ENCODE measurements at regions not wholly inside any gene's neighbourhood (a gene's known extent, or its start where the extent isn't known, plus 50 kb on each side); places are given as distances from the start of the nearest gene placed in this dataset.

DNA sequence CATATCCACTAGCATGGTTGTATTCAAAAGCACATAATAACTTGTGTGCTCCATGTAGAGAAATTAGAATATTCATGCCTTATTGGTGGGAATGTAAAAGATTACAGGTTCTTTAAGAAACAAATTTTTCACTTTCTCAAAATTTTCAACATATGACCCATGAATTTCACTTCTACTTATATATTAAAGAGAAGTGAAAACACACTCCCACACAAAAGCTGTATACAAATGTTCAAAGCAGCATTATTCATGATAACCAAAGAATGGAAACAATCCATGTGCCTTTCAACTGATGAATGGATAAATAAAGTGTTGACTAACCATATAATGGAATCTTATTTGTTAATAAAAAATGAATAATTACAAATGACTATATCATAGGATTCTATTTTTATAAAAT is 694.5 kb upstream of the PCDH15 start:
- Histone ChIP-seq H3K36me3 (ENCODE audit: control insufficient read depth, low read depth, low read length) (no peaks in the 10 kb centered on the region), H3K27me3 (ENCODE audit: control insufficient read depth, insufficient read depth, low read length) (no peaks in the 10 kb centered on the region), H3K9me3 (ENCODE audit: control insufficient read depth, low read depth, low read length) (no peaks in the 10 kb centered on the region), H3K27ac (ENCODE audit: low read length) (no peak overlapping the region), H3K9ac (ENCODE audit: low read length) (no peak overlapping the region), H3K4me1 (ENCODE audit: control insufficient read depth, low read depth, low read length) (no peaks in the 10 kb centered on the region), H3K4me3 (ENCODE audit: low read length) (no peak overlapping the region)

DNA sequence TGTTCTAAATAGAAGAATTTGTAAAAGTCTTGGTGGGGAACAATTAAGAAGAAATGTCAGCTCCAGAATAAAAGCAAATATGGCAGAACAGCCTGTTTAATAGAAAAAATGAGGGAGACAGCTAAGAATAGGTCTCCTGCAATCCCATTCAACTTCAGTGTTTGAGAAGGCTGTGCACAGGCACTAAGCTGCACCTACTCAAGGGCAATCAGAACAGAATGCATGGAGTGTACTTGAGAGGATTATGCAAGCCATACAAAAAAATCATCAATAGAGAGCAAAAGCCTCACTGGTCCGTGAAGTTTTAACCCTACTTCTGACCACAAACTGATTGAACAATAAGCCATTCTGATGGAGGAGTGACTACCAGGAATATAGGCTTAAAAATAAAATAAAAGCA is 690.7 kb upstream of the PCDH15 start:
- Histone ChIP-seq H3K4me3 (ENCODE audit: low read length) (no peak overlapping the region), H3K27me3 (ENCODE audit: control insufficient read depth, insufficient read depth, low read length) (no peaks in the 10 kb centered on the region), H3K4me1 (ENCODE audit: control insufficient read depth, low read depth, low read length) (no peaks in the 10 kb centered on the region), H3K9ac (ENCODE audit: low read length) (no peak overlapping the region), H3K36me3 (ENCODE audit: control insufficient read depth, low read depth, low read length) (no peaks in the 10 kb centered on the region), H3K27ac (ENCODE audit: low read length) (no peak overlapping the region), H3K9me3 (ENCODE audit: control insufficient read depth, low read depth, low read length) (no peaks in the 10 kb centered on the region)

DNA sequence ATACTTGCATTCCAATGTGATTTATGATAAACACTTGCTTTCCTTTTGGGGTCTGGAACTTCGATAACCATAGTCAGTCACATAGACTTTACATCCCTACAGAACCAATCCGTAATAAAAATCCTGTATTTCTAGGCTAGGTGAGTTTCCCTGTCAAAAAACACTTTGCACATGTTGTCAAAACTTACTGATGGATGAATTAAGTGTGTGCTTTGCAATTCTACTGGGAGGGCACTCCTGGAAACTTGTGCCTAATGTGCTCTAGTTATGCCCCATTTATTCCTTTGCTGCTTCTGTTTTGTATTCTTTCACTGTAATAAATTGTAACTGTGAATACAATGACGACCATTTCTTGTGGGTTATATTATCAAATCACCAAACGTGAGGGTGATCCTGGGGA is 684.8 kb upstream of the PCDH15 start:
- Histone ChIP-seq H3K36me3 (ENCODE audit: control insufficient read depth, low read depth, low read length) (no peaks in the 10 kb centered on the region), H3K9ac (ENCODE audit: low read length) (no peak overlapping the region), H3K4me1 (ENCODE audit: control insufficient read depth, low read depth, low read length) (no peaks in the 10 kb centered on the region), H3K27ac (ENCODE audit: low read length) (no peak overlapping the region), H3K27me3 (ENCODE audit: control insufficient read depth, insufficient read depth, low read length) (no peaks in the 10 kb centered on the region), H3K9me3 (ENCODE audit: control insufficient read depth, low read depth, low read length) (peaks cover 2% of the 10 kb centered on the region), H3K4me3 (ENCODE audit: low read length) (no peak overlapping the region)

DNA sequence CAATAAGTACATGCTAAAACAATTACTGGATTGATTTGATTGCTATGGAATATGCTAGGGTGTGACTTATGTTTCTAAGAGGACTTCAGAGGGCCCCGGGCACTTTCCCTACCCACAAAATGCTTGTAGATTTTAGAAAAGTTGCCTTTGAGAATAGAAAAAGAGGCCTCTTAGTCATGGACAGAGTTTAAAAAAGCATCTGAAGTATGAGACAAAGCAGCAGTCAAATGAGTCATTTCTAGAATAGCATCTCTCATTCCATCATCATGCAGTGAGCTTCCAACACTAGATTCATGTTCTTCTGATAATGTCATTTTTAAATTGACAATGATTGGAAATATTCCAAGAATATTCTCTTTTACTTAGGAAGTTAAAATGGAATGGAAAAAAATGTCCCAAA is 675.1 kb upstream of the PCDH15 start:
- Histone ChIP-seq H3K9me3 (ENCODE audit: control insufficient read depth, low read depth, low read length) (no peaks in the 10 kb centered on the region), H3K9ac (ENCODE audit: low read length) (no peak overlapping the region), H3K27ac (ENCODE audit: low read length) (no peak overlapping the region), H3K4me3 (ENCODE audit: low read length) (no peak overlapping the region), H3K36me3 (ENCODE audit: control insufficient read depth, low read depth, low read length) (no peaks in the 10 kb centered on the region), H3K4me1 (ENCODE audit: control insufficient read depth, low read depth, low read length) (no peaks in the 10 kb centered on the region), H3K27me3 (ENCODE audit: control insufficient read depth, insufficient read depth, low read length) (no peaks in the 10 kb centered on the region)

DNA sequence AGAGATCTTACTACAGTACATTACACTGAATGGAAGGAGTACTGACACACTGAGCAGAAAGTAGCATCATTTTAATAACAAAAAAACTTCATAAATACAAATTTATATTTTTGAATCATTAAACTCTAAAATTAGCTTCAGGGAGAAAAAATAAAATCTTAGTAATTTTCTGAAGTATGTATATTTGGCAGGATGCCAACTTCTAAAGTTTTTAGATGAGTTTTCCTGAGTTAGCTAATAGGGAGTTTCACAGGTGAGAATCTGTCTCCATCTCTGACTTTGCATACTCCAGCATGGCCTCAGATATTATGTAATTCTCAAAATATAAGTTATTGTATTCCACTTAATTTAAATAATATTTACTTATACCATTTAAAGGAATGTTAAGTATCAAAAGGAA is 673.2 kb upstream of the PCDH15 start:
- H3K4me1 ChIP-seq (ENCODE audit: control insufficient read depth, low read depth, low read length): no peaks in the 10 kb centered on the region
- H3K36me3 ChIP-seq (ENCODE audit: control insufficient read depth, low read depth, low read length): no peaks in the 10 kb centered on the region
- no peaks in the 10 kb centered on the region for H3K9me3 ChIP-seq (ENCODE audit: control insufficient read depth, low read depth, low read length)
- no peak overlapping the region for H3K27ac ChIP-seq (ENCODE audit: low read length)
- no peak overlapping the region for H3K9ac ChIP-seq (ENCODE audit: low read length)
- no peaks in the 10 kb centered on the region for H3K27me3 ChIP-seq (ENCODE audit: control insufficient read depth, insufficient read depth, low read length)
- H3K4me3 ChIP-seq (ENCODE audit: low read length): no peak overlapping the region

DNA sequence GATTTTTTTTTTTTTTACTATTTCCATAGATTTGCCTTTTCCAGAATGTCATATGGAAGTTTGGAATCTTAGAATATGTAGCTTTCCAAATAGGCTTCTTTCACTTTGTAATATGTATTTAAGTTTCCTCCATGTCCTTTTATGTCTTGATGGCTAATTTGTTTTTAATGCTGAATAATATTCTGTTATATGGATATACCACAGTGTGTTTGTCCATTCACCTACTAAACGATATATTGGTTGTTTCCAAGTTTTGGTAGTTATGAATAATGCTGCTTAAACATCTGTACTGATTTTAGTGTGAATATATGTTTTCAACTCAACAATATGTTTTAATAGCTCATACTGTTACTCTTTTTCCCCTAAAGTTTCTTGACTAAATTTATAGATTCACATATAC is 669.8 kb upstream of the PCDH15 start:
- H3K9me3 ChIP-seq (ENCODE audit: control insufficient read depth, low read depth, low read length): no peaks in the 10 kb centered on the region
- H3K27me3 ChIP-seq (ENCODE audit: control insufficient read depth, insufficient read depth, low read length): no peaks in the 10 kb centered on the region
- H3K4me1 ChIP-seq (ENCODE audit: control insufficient read depth, low read depth, low read length): no peaks in the 10 kb centered on the region
- no peaks in the 10 kb centered on the region for H3K36me3 ChIP-seq (ENCODE audit: control insufficient read depth, low read depth, low read length)
- no peak overlapping the region for H3K27ac ChIP-seq (ENCODE audit: low read length)
- H3K4me3 ChIP-seq (ENCODE audit: low read length): no peak overlapping the region
- no peak overlapping the region for H3K9ac ChIP-seq (ENCODE audit: low read length)

DNA sequence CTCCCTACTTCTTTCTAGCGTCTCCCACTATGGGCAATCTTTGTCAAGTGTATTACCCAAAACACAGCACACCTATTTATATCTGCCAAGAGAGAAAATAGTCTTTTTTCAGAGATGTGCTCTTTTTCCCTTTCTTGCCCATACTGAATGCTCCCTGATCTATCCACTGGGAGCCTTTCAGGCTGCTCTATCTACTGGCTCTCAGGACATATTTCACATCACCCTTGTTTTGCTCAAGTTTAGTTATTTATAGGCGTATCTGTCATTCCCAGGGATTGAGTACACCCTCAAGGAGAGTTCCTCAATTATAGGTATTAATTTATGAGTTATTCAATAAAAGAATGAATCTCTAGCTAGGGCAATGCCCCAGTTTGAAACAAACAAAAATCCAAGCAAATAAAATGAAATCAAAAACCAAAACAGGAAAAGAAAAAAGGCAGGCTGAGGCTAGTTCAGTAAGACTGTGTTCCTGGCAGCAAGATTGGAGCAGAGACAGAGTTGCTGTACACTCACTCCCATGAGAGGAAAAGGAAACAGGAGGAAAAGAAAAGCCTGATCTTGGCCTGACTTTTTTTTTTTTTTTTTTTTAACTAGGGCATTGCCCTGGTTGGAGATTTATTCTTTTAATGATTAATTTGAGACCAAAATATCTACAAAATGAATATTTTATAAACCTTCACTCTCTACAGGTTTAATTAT is 665.9 kb upstream of the PCDH15 start:
- Histone ChIP-seq H3K27me3 (ENCODE audit: control insufficient read depth, insufficient read depth, low read length) (no peaks in the 10 kb centered on the region), H3K9me3 (ENCODE audit: control insufficient read depth, low read depth, low read length) (no peaks in the 10 kb centered on the region), H3K4me1 (ENCODE audit: control insufficient read depth, low read depth, low read length) (no peaks in the 10 kb centered on the region), H3K36me3 (ENCODE audit: control insufficient read depth, low read depth, low read length) (no peaks in the 10 kb centered on the region), H3K9ac (ENCODE audit: low read length) (no peak overlapping the region), H3K4me3 (ENCODE audit: low read length) (no peak overlapping the region), H3K27ac (ENCODE audit: low read length) (no peak overlapping the region)

DNA sequence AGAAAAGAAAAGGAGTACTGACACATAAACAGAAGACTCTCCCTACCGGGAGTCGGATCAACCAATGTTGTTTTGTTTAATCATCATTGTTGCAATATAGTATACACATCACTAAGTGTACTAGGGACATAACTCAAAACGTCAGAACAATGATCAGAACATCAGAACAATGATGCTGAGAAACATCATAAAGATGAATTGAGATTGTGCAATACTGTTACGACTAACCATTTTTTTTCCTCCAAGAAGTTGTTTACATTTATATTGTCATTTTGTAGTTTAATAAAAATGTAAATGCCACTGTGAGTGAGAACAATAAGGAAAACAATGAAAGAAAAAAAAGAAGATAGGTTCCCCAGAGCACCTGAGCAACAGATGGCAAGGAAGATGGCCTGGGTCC is 663.1 kb upstream of the PCDH15 start:
- no peak overlapping the region for H3K9ac ChIP-seq (ENCODE audit: low read length)
- H3K9me3 ChIP-seq (ENCODE audit: control insufficient read depth, low read depth, low read length): no peaks in the 10 kb centered on the region
- H3K4me3 ChIP-seq (ENCODE audit: low read length): no peak overlapping the region
- no peaks in the 10 kb centered on the region for H3K36me3 ChIP-seq (ENCODE audit: control insufficient read depth, low read depth, low read length)
- H3K27me3 ChIP-seq (ENCODE audit: control insufficient read depth, insufficient read depth, low read length): no peaks in the 10 kb centered on the region
- no peak overlapping the region for H3K27ac ChIP-seq (ENCODE audit: low read length)
- no peaks in the 10 kb centered on the region for H3K4me1 ChIP-seq (ENCODE audit: control insufficient read depth, low read depth, low read length)

DNA sequence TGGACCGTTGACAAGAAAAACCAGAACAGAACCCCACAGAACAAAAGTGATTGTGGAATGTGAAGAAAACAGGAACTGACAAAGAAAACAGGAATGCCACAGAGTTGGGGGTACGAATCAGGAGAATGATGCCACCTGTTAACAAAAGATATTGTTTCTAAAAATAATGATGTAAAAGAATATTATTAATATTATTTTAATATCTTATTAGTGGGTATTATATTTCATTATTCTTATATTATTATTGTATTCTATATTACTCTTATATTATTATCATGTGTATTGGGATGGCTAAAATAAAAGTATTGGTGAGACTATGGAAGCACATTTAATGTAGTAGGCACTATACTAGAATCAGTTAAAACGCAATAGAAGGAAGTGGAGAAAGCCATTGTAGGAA is 659.0 kb upstream of the PCDH15 start:
- H3K9ac ChIP-seq (ENCODE audit: low read length): no peak overlapping the region
- no peak overlapping the region for H3K4me3 ChIP-seq (ENCODE audit: low read length)
- H3K27ac ChIP-seq (ENCODE audit: low read length): no peak overlapping the region
- no peaks in the 10 kb centered on the region for H3K27me3 ChIP-seq (ENCODE audit: control insufficient read depth, insufficient read depth, low read length)
- no peaks in the 10 kb centered on the region for H3K4me1 ChIP-seq (ENCODE audit: control insufficient read depth, low read depth, low read length)
- no peaks in the 10 kb centered on the region for H3K9me3 ChIP-seq (ENCODE audit: control insufficient read depth, low read depth, low read length)
- no peaks in the 10 kb centered on the region for H3K36me3 ChIP-seq (ENCODE audit: control insufficient read depth, low read depth, low read length)

DNA sequence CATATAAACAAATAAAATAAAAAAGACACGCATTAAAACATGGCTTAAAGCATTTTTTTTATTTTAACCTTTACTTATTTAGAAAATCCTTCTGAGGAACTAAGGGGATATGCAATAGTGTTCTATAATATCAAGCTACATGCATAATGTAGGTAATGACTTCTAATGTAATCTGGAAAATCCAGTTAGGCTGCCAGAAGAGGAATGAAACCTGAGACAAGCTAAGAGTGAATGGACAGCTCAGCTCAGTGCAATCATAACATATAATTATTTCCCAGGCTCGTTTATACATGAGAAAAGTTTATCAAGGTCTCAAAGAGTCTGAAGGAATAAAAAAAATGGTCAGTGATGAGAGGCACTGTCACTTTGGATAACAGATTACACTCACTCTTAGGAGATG is 649.0 kb upstream of the PCDH15 start:
- no peak overlapping the region for H3K4me3 ChIP-seq (ENCODE audit: low read length)
- no peaks in the 10 kb centered on the region for H3K4me1 ChIP-seq (ENCODE audit: control insufficient read depth, low read depth, low read length)
- no peak overlapping the region for H3K27ac ChIP-seq (ENCODE audit: low read length)
- no peaks in the 10 kb centered on the region for H3K36me3 ChIP-seq (ENCODE audit: control insufficient read depth, low read depth, low read length)
- H3K9me3 ChIP-seq (ENCODE audit: control insufficient read depth, low read depth, low read length): no peaks in the 10 kb centered on the region
- H3K27me3 ChIP-seq (ENCODE audit: control insufficient read depth, insufficient read depth, low read length): no peaks in the 10 kb centered on the region
- H3K9ac ChIP-seq (ENCODE audit: low read length): no peak overlapping the region

DNA sequence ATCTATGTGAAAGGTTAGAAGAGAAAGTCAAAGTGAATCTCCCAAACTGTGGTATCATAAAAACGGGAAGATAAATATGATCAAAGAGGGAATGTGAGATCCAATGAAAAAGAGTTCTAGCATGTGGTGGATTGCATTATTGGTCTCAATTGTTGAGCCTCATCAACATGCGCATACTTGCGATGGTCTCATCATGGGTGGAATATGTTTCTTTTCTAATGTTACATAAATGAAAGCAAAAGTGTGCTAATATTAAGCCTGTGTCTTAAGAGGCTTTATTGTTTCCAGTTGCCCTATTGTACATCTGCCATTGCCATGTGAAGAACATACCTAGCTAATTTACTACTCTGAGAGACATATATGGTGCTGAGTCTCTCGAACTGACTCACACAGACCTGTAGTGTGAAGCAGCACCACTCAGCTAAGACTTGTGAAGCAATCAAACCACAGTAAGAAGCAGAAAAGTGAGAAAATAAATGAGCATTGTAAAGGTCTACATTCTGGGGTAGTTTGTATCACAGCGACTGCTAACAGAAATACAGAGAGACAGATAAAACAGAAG is 645.5 kb upstream of the PCDH15 start:
- H3K27me3 ChIP-seq (ENCODE audit: control insufficient read depth, insufficient read depth, low read length): no peaks in the 10 kb centered on the region
- H3K9ac ChIP-seq (ENCODE audit: low read length): no peak overlapping the region
- no peaks in the 10 kb centered on the region for H3K9me3 ChIP-seq (ENCODE audit: control insufficient read depth, low read depth, low read length)
- H3K4me1 ChIP-seq (ENCODE audit: control insufficient read depth, low read depth, low read length): no peaks in the 10 kb centered on the region
- no peak overlapping the region for H3K4me3 ChIP-seq (ENCODE audit: low read length)
- no peak overlapping the region for H3K27ac ChIP-seq (ENCODE audit: low read length)
- H3K36me3 ChIP-seq (ENCODE audit: control insufficient read depth, low read depth, low read length): no peaks in the 10 kb centered on the region

DNA sequence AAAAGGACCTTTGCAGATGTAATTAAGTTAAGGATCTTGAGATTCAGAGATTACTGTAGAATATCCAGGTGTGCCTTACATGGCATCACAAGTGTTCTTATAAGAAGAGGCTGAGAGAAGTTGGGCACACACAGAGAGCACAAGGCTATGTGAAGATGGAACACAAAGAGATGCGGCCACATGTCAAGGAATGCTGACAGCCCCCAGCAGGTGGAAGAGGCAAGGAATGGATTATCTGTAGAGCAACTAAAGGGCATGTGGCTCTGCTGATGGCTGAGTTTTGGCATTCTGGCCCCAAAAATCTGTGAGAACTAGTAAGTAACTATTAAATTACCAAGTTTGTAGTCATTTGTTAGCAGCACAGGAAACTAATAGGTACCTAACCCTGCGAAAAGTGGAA is 640.7 kb upstream of the PCDH15 start:
- H3K9me3 ChIP-seq (ENCODE audit: control insufficient read depth, low read depth, low read length): no peaks in the 10 kb centered on the region

More for the DNA sequence above, 640.7 kb upstream of the PCDH15 start:
- no peak overlapping the region for H3K9ac ChIP-seq (ENCODE audit: low read length)
- H3K36me3 ChIP-seq (ENCODE audit: control insufficient read depth, low read depth, low read length): no peaks in the 10 kb centered on the region
- H3K4me3 ChIP-seq (ENCODE audit: low read length): no peak overlapping the region
- no peaks in the 10 kb centered on the region for H3K4me1 ChIP-seq (ENCODE audit: control insufficient read depth, low read depth, low read length)
- no peak overlapping the region for H3K27ac ChIP-seq (ENCODE audit: low read length)
- H3K27me3 ChIP-seq (ENCODE audit: control insufficient read depth, insufficient read depth, low read length): no peaks in the 10 kb centered on the region
